Esophagus muscularis mucosa (tissue), 4 donors: ENCODE measurements at regions not wholly inside any gene's neighbourhood (a gene's known extent, or its start where the extent isn't known, plus 50 kb on each side); places are given as distances from the start of the nearest gene placed in this dataset.

Experiments used
- EP300 ChIP-seq: sonication (generic); formaldehyde crosslinking; IDR thresholded peaks from one replicate; pipeline ENCODE4 v1.6.1; 2017; ENCODE audit warnings: antibody characterized with exemption
- POLR2A ChIP-seq: fragments of 450-650 bp; IDR thresholded peaks from one replicate; pipeline ENCODE4 v1.6.1; 2017; ENCODE audit warnings: antibody characterized with exemption, moderate library complexity, mild to moderate bottlenecking, low read depth
- POLR2AphosphoS5 ChIP-seq, 2 donors: sonication (generic); formaldehyde crosslinking; IDR thresholded peaks; one replicate each; pipeline ENCODE4 v1.6.1; 2017; ENCODE audit warnings: antibody characterized with exemption in 2 of 2
- TF ChIP-seq, protein P1 (sequence below), 3 experiments: fragments of 200-600 bp in 2 of 3; fragments of 450-650 bp in 1 of 3; sonication (generic) in 2 of 3; IDR thresholded peaks; one replicate each; pipeline ENCODE4 v1.5.1; 2017 to 2019; ENCODE audit warnings: antibody characterized with exemption in 3 of 3, mild to moderate bottlenecking in 2 of 3, moderate library complexity in 1 of 3

DNA sequence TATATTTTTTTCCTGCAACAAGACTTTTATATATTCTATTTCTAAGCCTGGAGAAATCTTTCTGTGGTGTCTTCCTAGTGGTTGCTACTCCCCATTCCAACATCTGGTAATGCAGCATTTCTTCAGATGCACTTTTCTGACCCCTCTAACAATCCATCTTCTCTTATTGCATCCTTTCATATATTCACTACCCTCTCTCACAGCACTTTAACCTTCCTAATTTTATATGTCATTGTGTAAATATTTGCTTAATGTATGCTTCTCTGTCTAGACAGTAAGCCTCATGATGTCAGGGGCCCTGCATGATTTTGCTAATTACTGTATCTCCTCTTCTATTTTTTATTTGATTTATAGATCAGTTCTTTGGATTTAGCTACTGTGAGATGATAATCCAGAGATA lies 701.6 kb downstream of the KCNA4 start:
- TF ChIP-seq POLR2A (no peak), POLR2AphosphoS5 (IDR thresholded peaks at IDR 0.05) (no peak), EP300 (no peak)
- TF ChIP-seq, protein P1, sequence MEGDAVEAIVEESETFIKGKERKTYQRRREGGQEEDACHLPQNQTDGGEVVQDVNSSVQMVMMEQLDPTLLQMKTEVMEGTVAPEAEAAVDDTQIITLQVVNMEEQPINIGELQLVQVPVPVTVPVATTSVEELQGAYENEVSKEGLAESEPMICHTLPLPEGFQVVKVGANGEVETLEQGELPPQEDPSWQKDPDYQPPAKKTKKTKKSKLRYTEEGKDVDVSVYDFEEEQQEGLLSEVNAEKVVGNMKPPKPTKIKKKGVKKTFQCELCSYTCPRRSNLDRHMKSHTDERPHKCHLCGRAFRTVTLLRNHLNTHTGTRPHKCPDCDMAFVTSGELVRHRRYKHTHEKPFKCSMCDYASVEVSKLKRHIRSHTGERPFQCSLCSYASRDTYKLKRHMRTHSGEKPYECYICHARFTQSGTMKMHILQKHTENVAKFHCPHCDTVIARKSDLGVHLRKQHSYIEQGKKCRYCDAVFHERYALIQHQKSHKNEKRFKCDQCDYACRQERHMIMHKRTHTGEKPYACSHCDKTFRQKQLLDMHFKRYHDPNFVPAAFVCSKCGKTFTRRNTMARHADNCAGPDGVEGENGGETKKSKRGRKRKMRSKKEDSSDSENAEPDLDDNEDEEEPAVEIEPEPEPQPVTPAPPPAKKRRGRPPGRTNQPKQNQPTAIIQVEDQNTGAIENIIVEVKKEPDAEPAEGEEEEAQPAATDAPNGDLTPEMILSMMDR (IDR thresholded peaks at IDR 0.05), result no peak
